Dendritic cell treated with granulocyte-macrophage colony-stimulating factor and Interleukin-4, amounts not matched to agents 40 ng/mL and 50 ng/mL, for 4 days (primary cell): ENCODE measurements at regions not wholly inside any gene's neighbourhood (a gene's known extent, or its start where the extent isn't known, plus 50 kb on each side); places are given as distances from the start of the nearest gene placed in this dataset.

Experiments
- H3K27ac Mint-ChIP-seq: one replicate; pipeline ENCODE4 v1.8.0; 2022; ENCODE audit warnings: mild to moderate bottlenecking, mixed read lengths
- H3K27me3 Mint-ChIP-seq: one replicate; pipeline ENCODE4 v1.8.0; 2022; ENCODE audit warnings: mild to moderate bottlenecking, mixed read lengths
- H3K36me3 Mint-ChIP-seq: one replicate; pipeline ENCODE4 v1.8.0; 2022; ENCODE audit warnings: low read depth, mixed read lengths
- H3K4me1 Mint-ChIP-seq: one replicate; pipeline ENCODE4 v1.8.0; 2022; ENCODE audit warnings: low read depth, mixed read lengths
- H3K4me3 Mint-ChIP-seq: one replicate; pipeline ENCODE4 v1.8.0; 2022; ENCODE audit warnings: mild to moderate bottlenecking, moderate library complexity, mixed read lengths
- H3K9me3 Mint-ChIP-seq: one replicate; pipeline ENCODE4 v1.8.0; 2022; ENCODE audit warnings: mixed read lengths
- intact Hi-C: fragments of 100-400 bp; cut with micrococcal nuclease; formaldehyde crosslinking; loops from one replicate; pipeline ENCODE4 v1.15.0; 2022

DNA sequence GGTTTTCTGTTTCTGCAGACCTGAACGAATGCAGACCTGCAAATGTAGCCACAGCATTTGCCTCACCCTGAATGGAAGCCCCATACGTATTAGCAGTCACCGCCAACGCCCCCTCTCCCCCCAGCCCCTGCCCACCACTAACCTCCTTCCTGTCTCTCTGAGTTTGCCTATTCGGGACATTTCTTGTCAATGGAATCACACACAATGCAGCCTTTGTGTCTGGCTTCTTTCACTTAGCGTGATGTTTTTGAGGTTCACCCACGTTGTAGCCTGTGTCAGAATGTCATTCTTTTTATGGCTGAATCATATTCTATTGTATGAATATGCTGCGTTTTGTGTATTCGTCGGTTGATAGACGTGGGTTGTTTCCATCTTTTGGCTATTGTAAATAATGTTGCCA lies 178.6 kb downstream of the AACS start:
- Mint-ChIP-seq H3K27me3 (peaks cover 23% of the 10 kb centered on the region), H3K4me1 (no peaks in the 10 kb centered on the region), H3K36me3 (no peaks in the 10 kb centered on the region), H3K27ac (no peak overlapping the region), H3K9me3 (no peaks in the 10 kb centered on the region), H3K4me3 (no peak overlapping the region)
- intact Hi-C loops, result no loop called here

DNA sequence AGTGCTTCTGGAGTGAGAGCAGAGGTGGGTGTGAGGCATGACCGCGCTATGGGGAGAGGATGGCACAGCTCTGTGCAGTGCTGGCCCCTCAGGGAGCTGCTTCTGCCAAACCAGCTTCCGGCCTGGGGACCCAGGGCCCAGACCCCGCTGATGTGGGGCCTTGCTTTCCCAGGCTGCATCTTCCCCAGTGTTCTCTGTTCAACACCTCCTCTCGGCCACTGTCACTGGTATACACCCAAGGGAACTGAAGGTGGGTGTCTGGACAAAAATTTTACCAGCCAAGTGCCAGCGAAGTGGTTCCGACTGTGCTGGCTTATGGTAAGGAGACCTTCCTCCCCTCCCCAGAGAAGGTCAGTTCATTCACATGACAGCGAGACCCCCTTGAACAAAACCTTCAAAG lies 179.1 kb downstream of the AACS start:
- no peak overlapping the region for H3K27ac Mint-ChIP-seq
- no peaks in the 10 kb centered on the region for H3K4me1 Mint-ChIP-seq
- no peak overlapping the region for H3K4me3 Mint-ChIP-seq
- no peaks in the 10 kb centered on the region for H3K9me3 Mint-ChIP-seq
- no peaks in the 10 kb centered on the region for H3K36me3 Mint-ChIP-seq
- peaks cover 23% of the 10 kb centered on the region for H3K27me3 Mint-ChIP-seq
- intact Hi-C loops, result no loop called here

DNA sequence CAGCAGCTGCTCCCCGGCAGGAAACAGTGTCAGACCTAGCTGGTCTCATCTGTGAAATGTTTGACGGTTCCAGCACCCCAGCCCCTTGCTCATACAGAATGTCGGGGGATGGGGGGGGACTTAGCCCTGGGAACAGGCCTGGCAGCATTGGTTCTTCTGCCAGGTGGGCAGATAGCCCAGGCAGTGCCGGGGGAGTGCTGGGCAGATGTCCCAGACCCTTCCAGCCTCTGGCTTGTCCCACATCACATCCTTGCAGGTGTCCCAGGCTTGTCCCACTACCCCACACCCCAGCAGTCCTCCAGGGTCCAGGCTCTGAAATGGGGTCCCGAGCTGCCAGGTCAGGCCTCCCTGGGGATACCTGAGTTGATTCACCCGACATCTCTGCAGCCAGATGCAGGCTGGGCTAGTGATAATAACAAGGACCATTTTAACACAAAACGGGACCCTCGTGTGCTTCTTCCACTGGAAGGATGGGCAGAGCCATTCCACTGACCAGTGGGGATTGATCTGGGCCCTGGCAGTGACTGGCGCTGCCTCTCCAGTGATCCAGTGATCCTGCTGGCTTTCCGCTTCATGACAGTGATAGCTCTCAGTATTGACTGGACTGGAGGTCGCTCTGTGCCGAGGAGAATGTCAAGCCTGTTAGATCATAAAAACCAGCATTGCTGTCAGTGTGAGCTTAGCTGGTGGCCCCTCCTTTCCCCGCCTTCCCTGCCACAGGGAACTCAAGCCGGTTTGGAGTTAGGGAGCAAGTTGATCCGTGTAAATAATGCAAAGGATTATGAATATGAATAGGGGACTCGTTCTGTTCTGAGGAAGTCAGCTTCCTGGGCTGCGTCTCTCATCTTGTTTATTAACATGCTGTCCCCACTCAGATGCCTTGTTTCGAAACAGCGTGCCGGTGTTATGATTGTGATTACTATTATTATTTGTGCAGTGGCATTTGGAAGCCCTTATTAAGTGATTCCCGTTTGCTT lies 180.6 kb downstream of the AACS start:
- Mint-ChIP-seq H3K36me3 (no peaks in the 10 kb centered on the region), H3K9me3 (no peaks in the 10 kb centered on the region)
- intact Hi-C loops, result no loop called here

DNA sequence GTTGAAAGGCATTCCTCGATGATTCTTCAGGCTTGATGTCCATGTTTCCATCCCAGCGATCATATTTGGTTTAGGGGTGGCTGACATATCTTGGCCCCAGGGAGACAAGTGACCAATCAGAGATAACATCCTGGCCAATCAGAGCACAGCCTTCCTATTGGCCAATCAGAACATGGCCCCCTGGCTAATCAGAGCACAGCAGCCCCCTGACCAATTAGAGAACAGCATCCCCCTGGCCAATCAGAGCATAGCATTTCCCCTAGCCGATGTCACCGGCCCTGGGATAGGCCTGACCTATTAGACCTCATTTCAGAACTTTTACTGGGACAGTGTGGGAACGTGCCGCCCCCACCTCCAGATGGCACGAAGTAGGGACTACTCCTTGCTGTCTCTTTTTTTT lies 182.2 kb downstream of the AACS start:
- H3K9me3 Mint-ChIP-seq, result no peaks in the 10 kb centered on the region
- H3K36me3 Mint-ChIP-seq, result no peaks in the 10 kb centered on the region
- H3K27me3 Mint-ChIP-seq, result peaks cover 16% of the 10 kb centered on the region
- H3K4me3 Mint-ChIP-seq, result no peak overlapping the region
- no peak overlapping the region for H3K27ac Mint-ChIP-seq
- intact Hi-C loops, result no loop called here
- H3K4me1 Mint-ChIP-seq, result no peaks in the 10 kb centered on the region

More for the DNA sequence above, 180.6 kb downstream of the AACS start:
- Mint-ChIP-seq H3K27me3 (peaks cover 20% of the 10 kb centered on the region), H3K4me3 (no peak overlapping the region), H3K4me1 (no peaks in the 10 kb centered on the region), H3K27ac (no peak overlapping the region)

DNA sequence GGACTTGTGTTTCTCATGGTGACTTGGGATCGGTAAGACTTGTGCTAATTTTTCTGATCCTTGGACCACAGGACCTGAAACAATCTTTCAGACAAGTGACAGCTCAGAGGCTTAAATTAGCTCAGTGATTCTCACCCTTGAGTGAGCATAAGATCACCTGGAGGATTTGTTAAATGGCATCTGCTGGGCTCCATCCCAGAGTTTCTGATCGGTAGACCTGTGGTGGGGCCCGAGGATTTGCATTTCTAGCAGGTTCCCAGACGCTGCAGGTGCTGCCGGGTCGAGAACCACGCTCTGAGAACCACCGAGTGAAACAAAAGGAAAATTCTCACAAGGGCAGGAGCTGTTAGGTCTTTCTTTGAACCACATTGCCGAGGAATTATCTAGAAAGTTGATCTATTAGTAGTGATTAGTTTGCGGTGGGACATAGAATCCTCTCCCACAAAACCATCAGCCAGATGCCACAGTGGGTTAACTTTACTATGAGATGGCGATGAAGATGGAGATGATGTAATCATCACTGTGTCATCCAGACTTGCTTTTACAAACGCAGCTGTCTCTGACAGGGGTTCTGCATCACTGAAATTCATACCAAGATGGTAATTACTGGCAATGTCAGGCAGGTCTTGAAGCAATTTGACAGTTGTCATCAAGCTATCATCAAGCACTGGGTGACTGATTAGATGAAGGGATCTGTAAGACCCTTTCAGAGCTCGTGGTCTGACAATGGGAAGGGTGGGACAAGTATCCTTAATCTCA lies 184.0 kb downstream of the AACS start:
- H3K9me3 Mint-ChIP-seq, result no peaks in the 10 kb centered on the region
- peaks cover 18% of the 10 kb centered on the region for H3K27me3 Mint-ChIP-seq
- intact Hi-C loops, result no loop called here
- no peaks in the 10 kb centered on the region for H3K4me1 Mint-ChIP-seq
- no peaks in the 10 kb centered on the region for H3K36me3 Mint-ChIP-seq
- no peak overlapping the region for H3K27ac Mint-ChIP-seq
- H3K4me3 Mint-ChIP-seq, result no peak overlapping the region

GRCh38 chr12:125249932-125250331 lies 184.7 kb downstream of the AACS start:
- Mint-ChIP-seq H3K4me3 (no peak overlapping the region), H3K36me3 (no peaks in the 10 kb centered on the region), H3K4me1 (no peaks in the 10 kb centered on the region), H3K27me3 (peaks cover 15% of the 10 kb centered on the region), H3K27ac (no peak overlapping the region), H3K9me3 (no peaks in the 10 kb centered on the region)
- intact Hi-C loops, result no loop called here

- no peaks in the 10 kb centered on the region for H3K4me1 Mint-ChIP-seq
- intact Hi-C loops, result no loop called here
- peaks cover 9% of the 10 kb centered on the region for H3K27me3 Mint-ChIP-seq
- H3K4me3 Mint-ChIP-seq, result no peak overlapping the region
- no peak overlapping the region for H3K27ac Mint-ChIP-seq
- no peaks in the 10 kb centered on the region for H3K9me3 Mint-ChIP-seq
- H3K36me3 Mint-ChIP-seq, result no peaks in the 10 kb centered on the region
These were observed 189.0 kb downstream of the AACS start for GRCh38 chr12:125254236-125254635.

DNA sequence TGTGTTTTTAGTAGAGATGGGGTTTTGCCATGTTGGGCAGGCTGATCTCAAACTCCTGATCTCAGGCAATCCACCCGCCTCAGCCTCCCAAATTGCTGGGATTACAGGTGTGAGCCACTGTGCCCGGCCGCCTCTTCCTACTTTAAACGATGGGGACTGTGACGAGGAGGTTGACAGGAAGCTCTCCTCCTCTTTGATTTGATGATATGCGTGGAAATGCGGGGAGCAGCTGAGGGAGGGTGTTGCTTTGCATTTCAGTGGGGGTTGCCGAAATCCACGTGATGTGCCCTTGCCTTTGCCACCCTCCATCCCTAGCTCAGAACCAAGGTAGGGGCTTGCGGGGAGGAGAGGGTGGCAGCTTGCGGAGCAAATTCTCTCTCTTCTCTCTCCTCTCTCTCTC lies 189.6 kb downstream of the AACS start:
- Mint-ChIP-seq H3K27ac (no peak overlapping the region), H3K9me3 (no peaks in the 10 kb centered on the region), H3K4me1 (no peaks in the 10 kb centered on the region), H3K36me3 (no peaks in the 10 kb centered on the region), H3K27me3 (peaks cover 9% of the 10 kb centered on the region), H3K4me3 (no peak overlapping the region)
- intact Hi-C loops, result no loop called here

DNA sequence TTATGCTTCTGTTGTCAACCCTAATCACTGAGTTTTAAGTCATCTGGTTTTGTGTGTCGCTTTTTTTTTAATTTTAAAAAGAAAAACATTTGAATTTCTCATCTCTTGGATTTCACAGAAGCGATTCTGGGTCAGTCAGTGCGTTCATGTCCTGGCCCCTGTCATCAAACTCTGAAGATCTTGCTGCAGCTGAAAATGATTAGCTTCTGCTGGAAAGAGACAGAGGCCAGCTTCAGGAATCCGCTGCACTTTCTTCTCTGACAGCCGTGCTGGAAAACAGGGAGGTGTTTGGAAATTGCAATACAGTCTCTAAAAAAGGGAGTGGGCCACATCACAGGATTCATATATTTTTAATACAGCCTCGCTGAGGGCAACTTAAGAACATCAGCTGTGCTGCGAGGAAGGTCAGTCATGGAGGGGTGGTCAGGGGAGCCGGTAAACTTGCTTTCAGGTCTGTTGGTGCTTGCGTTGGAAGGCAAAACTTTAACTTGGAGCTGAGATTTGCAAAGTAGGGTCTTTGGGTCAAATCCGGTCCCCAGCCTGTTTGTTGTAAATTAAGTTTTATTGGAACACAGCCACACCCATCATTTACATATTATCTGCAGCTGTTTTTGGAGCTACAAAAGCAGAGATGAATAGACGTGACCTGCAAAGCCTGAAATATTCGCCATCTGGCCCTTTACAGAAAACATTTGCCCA lies 190.8 kb downstream of the AACS start:
- Mint-ChIP-seq H3K27me3 (peaks cover 9% of the 10 kb centered on the region), H3K4me1 (no peaks in the 10 kb centered on the region), H3K27ac (no peak overlapping the region), H3K4me3 (no peak overlapping the region), H3K9me3 (no peaks in the 10 kb centered on the region), H3K36me3 (no peaks in the 10 kb centered on the region)
- intact Hi-C loops, result no loop called here

DNA sequence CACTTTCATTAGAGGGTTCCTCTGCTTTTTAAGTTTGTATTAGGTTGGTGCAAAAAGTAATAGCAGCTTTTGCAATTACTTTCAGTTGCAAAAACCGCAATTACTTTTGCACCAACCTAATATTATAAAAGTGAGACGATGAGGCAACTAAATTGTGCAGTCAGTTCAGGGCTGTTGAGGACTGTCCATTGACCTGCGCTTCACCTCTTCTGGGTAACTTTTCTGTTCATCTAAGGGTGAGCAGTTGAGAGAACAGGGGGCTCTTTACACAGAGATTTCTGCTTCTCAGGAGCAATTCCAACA lies 191.3 kb downstream of the AACS start:
- H3K27ac Mint-ChIP-seq, result no peak overlapping the region
- no peaks in the 10 kb centered on the region for H3K36me3 Mint-ChIP-seq
- H3K4me3 Mint-ChIP-seq, result no peak overlapping the region
- H3K27me3 Mint-ChIP-seq, result peaks cover 10% of the 10 kb centered on the region
- intact Hi-C loops, result no loop called here
- no peaks in the 10 kb centered on the region for H3K9me3 Mint-ChIP-seq
- no peaks in the 10 kb centered on the region for H3K4me1 Mint-ChIP-seq

GRCh38 chr12:125259178-125259867 lies 194.1 kb downstream of the AACS start:
- Mint-ChIP-seq H3K9me3 (no peaks in the 10 kb centered on the region), H3K36me3 (no peaks in the 10 kb centered on the region), H3K27me3 (peaks cover 3% of the 10 kb centered on the region), H3K4me1 (no peaks in the 10 kb centered on the region), H3K27ac (no peak overlapping the region), H3K4me3 (no peak overlapping the region)
- intact Hi-C loops, result no loop called here

GRCh38 chr12:125262851-125263250 lies 197.6 kb downstream of the AACS start:
- Mint-ChIP-seq H3K9me3 (no peaks in the 10 kb centered on the region), H3K27me3 (peaks cover 2% of the 10 kb centered on the region), H3K27ac (no peak overlapping the region), H3K4me1 (no peaks in the 10 kb centered on the region), H3K4me3 (no peak overlapping the region), H3K36me3 (no peaks in the 10 kb centered on the region)
- intact Hi-C loops, result no loop called here

DNA sequence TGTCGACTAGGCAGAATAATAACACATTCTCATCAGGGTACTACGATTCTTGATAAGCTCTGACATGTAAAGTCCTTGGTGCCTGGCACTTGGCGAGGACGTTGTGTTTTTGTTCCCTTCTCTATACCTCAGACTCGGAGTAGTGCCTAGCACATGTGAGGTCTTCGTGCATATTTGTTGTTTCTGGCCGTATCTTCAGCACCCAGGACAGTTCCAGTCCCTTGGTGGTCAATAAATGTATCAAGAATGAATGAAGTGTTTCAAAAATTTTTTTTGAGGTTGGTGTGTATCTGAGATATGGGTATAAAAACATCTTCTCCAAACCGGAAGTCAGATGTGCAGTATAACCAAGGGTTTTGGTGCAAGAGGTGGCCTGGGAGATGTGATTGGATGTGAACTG lies 198.2 kb downstream of the AACS start:
- Mint-ChIP-seq H3K4me1 (no peaks in the 10 kb centered on the region), H3K36me3 (no peaks in the 10 kb centered on the region), H3K4me3 (no peak overlapping the region), H3K27ac (no peak overlapping the region), H3K27me3 (peaks cover 2% of the 10 kb centered on the region), H3K9me3 (no peaks in the 10 kb centered on the region)
- intact Hi-C loops, result no loop called here

- Mint-ChIP-seq H3K27me3 (peaks cover 2% of the 10 kb centered on the region), H3K27ac (no peak overlapping the region), H3K4me3 (no peak overlapping the region), H3K36me3 (no peaks in the 10 kb centered on the region), H3K9me3 (no peaks in the 10 kb centered on the region), H3K4me1 (no peaks in the 10 kb centered on the region)
- intact Hi-C loops, result no loop called here
These were observed 201.9 kb downstream of the AACS start for GRCh38 chr12:125267114-125267513.
